Cardiac muscle cell (in vitro differentiated cells and primary cell): ENCODE measurements at regions not wholly inside any gene's neighbourhood (a gene's known extent, or its start where the extent isn't known, plus 50 kb on each side); places are given as distances from the start of the nearest gene placed in this dataset.

Source experiments
- DNase-seq, 2 donors: peaks; one replicate each; pipeline versions ENCODE4 v3.0.0 to v3.0.0-alpha.2; 2010 to 2017; ENCODE audit warnings: low read depth in 1 of 2, low spot score in 1 of 2
- H3K27ac ChIP-seq: fragments of 200-600 bp; sonication (generic); 2 replicates; pipeline ENCODE4 v1.5.1; 2016
- H3K27me3 ChIP-seq: fragments of 200-600 bp; sonication (generic); 2 replicates; pipeline ENCODE4 v1.6.0; 2016; ENCODE audit warnings: control low read depth
- H3K36me3 ChIP-seq: fragments of 200-600 bp; sonication (generic); 2 replicates; pipeline ENCODE4 v1.5.1; 2016; ENCODE audit warnings: control low read depth
- H3K4me1 ChIP-seq: fragments of 200-600 bp; sonication (generic); 2 replicates; pipeline ENCODE4 v1.8.1; 2017; ENCODE audit warnings: low read depth, mild to moderate bottlenecking, mixed run types
- H3K4me3 ChIP-seq: fragments of 200-600 bp; sonication (generic); 2 replicates; pipeline ENCODE4 v1.5.1; 2016; ENCODE audit warnings: mild to moderate bottlenecking
- H3K9me3 ChIP-seq: fragments of 200-600 bp; sonication (generic); 2 replicates; pipeline ENCODE4 v1.5.1; 2017; ENCODE audit warnings: low read depth, mild to moderate bottlenecking, control low read depth
- CTCF ChIP-seq: IDR thresholded peaks from 2 replicates; pipeline ENCODE4 v1.5.1; 2012; ENCODE audit warnings: low read depth, mild to moderate bottlenecking, low read length

DNA sequence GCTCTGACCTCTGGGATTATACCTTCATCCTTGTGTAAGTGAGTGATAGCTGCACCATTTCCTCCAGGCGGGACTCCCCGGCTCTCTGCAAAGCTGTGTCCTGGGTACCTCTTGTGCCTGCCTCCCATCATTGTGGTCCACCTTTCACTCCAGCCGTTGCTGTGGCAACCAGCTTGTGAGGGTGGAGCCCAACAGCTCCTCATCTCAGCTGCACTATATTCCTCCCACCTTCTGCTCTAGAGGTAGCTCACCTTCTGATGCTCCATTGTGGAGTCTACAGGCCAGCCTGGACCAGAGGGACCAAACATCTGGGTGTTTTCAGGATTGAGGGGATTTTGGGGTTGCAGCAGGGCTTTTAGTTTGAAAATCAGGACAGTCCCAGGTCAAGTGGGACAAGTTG, 708.2 kb downstream of the UQCRFS1 start:
- DNase-seq, result no peak
- no peak overlapping the region for H3K4me3 ChIP-seq
- no peaks in the 10 kb centered on the region for H3K4me1 ChIP-seq
- H3K27ac ChIP-seq, result no peak overlapping the region
- H3K9me3 ChIP-seq, result no peaks in the 10 kb centered on the region
- no peak for TF ChIP-seq CTCF
- no peaks in the 10 kb centered on the region for H3K27me3 ChIP-seq
- no peaks in the 10 kb centered on the region for H3K36me3 ChIP-seq

GRCh38 chr19:28504139-28504538, 708.8 kb downstream of the UQCRFS1 start:
- Histone ChIP-seq H3K27me3 (no peaks in the 10 kb centered on the region), H3K4me1 (no peaks in the 10 kb centered on the region)
- no peak for DNase-seq

GRCh38 chr19:28502879-28503734, 709.8 kb downstream of the UQCRFS1 start:
- Histone ChIP-seq H3K9me3 (no peaks in the 10 kb centered on the region), H3K27ac (no peak overlapping the region), H3K4me1 (no peaks in the 10 kb centered on the region), H3K36me3 (no peaks in the 10 kb centered on the region), H3K4me3 (no peak overlapping the region), H3K27me3 (no peaks in the 10 kb centered on the region)
- TF ChIP-seq CTCF, result no peak
- DNase-seq, result no peak

More at GRCh38 chr19:28504139-28504538, 708.8 kb downstream of the UQCRFS1 start:
- Histone ChIP-seq H3K36me3 (no peaks in the 10 kb centered on the region), H3K27ac (no peak overlapping the region), H3K4me3 (no peak overlapping the region), H3K9me3 (no peaks in the 10 kb centered on the region)
- TF ChIP-seq CTCF, result no peak

GRCh38 chr19:28501976-28502375, 711.0 kb downstream of the UQCRFS1 start:
- H3K4me3 ChIP-seq, result no peak overlapping the region
- no peak for DNase-seq
- no peaks in the 10 kb centered on the region for H3K27me3 ChIP-seq
- H3K36me3 ChIP-seq, result no peaks in the 10 kb centered on the region
- no peak for TF ChIP-seq CTCF
- no peak overlapping the region for H3K27ac ChIP-seq
- H3K9me3 ChIP-seq, result no peaks in the 10 kb centered on the region
- H3K4me1 ChIP-seq, result no peaks in the 10 kb centered on the region

GRCh38 chr19:28500982-28501630, 711.8 kb downstream of the UQCRFS1 start:
- no peak for TF ChIP-seq CTCF
- Histone ChIP-seq H3K4me3 (no peak overlapping the region), H3K36me3 (no peaks in the 10 kb centered on the region), H3K27ac (no peak overlapping the region), H3K27me3 (no peaks in the 10 kb centered on the region), H3K9me3 (no peaks in the 10 kb centered on the region), H3K4me1 (no peaks in the 10 kb centered on the region)
- DNase-seq, result no peak
